Endometrium (tissue), 2 donors: ENCODE measurements at regions not wholly inside any gene's neighbourhood (a gene's known extent, or its start where the extent isn't known, plus 50 kb on each side); places are given as distances from the start of the nearest gene placed in this dataset.
A peak's percentile ranks its signal among the peaks of the same experiment; 100 is the strongest.

Experiments used
- FAIRE-seq: peaks from 2 replicates; lab custom pipeline; 2012; peaks lifted over from hg19 to GRCh38; lab: Jason Lieb, UNC
- donor health status: control.
- donor health status: control.

DNA sequence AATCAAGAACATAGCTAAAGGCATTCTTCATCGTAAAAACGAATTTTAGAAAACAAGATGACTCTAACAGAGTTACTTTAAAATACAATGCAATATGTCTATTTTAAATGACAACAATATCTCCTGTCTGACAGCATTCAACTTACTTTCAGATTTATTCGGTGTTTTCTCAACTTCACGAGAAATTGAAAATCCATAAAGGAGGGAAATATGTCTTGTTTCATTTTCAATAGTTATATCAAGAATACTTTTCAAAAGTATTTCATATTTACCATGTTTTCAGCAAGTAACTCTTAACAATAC, 254.8 kb downstream of the DAD1 start:
- no peak for FAIRE-seq

DNA sequence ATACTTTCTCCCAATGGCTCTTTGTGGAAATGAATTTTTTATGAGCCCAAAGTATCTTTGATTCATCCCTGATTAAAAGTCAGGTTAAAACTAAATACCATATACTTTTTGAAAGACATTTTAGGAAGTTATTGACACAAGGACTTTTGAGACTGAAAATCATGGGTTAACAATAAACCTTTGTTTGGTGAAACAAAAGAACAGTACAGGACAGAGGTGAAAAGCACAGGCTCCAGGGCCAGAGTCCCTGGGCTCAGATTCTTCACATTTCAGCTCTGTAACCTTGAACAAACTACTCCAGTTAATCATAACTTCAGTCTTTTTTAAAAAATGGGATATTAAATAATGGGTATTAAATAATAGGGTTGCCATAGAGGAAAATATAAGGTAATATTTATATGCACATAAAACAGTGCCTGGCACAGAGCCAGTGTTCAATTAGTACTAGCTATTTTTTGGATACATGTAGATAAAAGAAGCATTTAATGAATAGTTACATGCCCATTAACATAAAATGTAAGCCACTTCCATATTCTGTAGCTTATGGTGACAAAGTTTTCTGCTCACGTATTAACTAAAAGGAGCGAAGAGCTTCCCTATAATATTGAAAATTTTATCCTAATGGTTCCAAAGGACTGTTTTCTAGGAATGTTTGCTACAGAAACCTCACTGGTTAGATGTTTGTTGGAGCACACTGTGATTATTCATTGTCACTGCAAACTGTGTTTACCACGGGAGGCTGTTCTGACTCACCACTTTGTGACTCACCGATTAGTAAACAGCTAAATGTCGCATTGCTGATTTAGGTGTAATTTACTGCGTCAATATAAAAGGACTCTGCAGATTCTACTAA, 255.4 kb downstream of the DAD1 start:
- no peak for FAIRE-seq

DNA sequence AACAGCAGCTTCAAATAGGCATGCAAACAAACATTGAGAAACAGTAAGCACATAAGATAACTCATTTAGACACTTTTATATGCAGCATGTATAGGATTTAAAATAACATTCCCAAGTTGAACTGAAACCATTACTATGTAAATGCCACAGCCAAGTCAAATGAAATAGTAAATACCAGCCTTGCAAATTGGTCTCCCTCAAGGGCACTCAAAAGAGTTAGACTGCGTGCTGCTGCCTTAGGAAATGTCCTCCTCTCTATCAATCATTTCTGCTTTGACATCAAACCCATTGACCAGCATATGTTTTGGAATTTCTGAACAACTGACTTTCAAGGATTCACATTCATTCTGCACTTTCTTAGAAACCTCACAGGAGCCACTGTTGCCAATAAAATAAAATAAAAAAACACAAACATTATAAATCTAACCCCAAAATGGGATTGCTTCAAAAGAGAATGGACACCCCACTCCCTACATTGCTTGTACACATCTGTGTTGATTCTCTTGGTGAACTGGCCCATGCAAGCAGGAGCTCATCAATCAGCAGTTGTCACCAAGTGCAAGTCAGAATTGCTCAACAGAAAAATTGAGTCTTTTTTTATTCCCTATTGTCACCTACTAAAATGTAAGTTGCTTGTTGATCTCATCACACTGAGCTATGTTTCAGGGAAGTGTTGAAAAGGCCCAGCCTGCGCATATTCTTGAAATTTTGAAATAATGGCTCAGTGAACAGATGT, 256.2 kb downstream of the DAD1 start:
- FAIRE-seq: no peak

DNA sequence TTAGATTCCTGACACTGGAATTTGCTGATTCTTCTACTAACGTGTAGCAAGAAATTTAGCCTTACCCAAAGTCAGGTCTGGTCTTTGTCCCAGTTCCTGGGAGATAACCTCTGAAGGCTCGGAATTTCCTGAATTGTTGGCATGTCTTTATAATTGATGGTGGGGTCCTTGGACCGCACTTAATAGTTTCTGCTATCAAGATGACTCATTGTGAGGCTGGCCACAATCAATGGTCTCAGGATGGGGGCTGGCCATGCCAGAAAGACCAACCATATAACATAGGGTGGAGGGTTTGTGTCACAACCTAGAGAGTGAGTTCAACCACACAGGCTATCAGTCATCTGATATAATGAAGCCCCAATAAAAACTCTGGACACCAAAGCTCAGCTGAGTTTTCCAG, 259.7 kb downstream of the DAD1 start:
- no peak for FAIRE-seq

DNA sequence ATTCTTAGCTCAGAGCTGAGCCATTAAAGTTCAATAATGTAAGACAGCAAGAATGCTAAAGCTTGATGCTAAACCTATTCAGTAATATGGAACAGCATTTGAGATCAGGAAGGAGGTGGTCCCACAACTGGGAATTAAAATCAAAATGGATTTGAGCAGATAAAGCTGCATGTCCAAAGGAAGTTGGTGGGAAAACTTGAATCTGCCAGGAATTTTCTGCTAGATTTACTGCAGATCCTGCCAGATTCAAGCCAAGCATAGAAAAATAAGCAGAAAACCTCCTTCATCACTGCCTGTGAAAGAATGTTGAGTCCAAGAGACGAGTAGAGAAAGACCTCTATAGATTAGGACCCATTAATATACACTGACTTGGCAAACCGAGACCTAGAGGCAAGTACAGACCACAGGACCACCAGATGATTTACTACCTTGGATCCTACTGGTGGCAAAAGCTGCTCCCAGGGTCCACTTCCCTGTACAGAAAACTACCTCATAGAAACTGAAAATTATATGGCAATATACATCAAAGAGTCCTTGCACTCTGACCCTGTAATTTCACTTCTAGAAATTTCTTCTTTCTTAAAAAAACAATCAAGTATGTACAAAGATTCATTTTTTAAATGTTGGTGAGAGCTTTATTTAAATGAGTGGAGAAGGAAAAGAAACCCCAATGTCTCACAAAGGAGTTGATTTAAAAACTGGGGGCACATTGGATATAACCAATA, 263.2 kb downstream of the DAD1 start:
- FAIRE-seq: no peak

DNA sequence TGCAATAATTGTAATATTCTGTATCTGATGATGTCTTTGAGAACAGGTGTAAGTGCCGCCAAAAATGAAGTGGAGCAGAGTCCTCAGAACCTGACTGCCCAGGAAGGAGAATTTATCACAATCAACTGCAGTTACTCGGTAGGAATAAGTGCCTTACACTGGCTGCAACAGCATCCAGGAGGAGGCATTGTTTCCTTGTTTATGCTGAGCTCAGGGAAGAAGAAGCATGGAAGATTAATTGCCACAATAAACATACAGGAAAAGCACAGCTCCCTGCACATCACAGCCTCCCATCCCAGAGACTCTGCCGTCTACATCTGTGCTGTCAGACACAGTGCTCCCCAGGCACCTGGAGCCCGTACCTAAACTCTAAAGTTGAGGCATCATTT, 268.7 kb downstream of the DAD1 start:
- no peak for FAIRE-seq

DNA sequence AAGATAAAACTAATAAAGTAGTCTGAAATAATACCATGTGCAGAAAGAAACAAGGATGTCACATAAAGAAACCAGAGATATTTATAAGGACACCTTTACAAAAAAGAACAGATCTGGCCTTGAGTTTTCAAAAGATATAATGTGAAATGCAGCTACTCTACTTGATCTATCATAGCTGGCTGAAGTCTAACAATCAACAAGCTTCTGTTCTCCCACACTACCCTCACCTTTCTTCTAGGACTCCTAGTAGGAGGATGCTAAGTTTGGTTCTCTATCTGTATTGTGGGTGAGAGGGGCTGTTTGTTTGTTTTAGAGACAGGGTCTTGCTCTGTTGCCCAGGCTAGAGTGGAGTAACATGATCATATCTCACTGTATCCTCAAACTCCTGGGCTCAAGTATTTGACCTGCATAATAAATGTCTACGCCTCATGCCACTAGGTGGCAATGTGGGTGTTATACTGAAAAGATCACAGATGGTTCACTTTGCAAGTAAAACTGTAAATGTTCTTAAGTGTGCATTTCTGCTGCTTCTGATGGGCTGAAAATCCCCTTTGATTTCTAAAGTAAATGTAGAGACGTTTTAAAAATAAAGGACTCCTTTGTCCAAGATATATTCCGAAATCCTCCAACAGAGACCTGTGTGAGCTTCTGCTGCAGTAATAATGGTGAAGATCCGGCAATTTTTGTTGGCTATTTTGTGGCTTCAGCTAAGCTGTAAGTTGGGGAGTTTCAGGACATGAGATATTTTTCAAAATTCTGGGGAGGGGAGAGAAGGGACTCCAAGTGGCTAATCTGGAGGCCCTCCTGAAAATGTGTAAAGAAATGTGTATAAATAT, 269.3 kb downstream of the DAD1 start:
- peak; percentile 62 for FAIRE-seq

DNA sequence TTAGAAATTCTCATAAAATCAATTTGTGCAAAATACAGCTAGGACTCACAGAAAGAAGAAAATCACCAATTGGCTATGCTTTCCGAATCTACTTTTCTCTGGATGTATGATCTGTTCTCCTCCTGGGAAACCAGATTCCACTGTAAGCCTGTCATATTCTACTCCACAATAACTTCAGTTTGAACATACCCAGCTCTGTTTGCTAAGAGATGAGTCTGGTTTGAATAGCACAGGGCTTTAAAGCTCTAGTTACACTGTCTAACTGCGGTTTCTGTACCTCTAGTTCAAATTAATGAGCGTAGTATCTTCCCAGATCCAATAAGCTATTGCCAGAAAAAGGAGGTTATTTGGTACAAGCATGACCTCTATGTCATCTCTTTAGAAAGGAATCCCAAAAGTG, 270.1 kb downstream of the DAD1 start:
- FAIRE-seq: no peak

DNA sequence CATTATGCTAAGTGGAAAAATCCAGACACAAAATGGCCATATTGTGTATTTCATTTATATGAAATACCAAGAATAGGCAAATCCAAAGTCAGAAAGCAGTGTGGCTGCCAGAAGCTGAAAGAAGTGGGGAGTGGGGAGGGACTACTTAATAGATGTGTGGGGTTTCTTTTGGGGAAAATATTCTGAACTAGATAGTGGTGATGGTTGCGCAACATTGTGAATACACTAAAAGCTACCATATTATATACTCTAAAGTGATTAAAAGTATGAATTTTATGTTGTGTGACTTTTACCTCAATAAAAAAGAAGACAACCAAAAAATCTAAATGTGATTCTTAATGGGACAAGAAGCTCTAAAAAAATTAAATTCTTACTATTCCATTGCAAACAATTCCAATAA, 272.6 kb downstream of the DAD1 start:
- FAIRE-seq: no peak

DNA sequence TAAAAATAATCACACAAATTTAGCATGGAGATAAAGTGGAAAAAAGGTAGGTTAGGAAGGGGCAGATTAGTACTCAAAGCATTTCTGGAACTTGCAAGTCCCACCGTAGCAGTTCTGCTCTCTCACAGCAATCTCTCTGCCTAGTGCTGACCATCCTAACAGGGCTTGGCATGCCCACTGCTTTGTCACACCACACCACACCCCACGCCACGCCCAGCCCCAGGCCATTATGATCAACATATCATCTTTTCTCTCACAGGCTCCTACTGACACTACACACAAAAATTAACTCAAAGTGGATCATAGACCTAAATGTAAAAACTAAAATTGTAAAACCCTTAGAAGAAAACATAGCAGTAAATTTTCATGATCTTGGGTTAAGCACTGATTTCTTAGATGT, 273.7 kb downstream of the DAD1 start:
- no peak for FAIRE-seq

DNA sequence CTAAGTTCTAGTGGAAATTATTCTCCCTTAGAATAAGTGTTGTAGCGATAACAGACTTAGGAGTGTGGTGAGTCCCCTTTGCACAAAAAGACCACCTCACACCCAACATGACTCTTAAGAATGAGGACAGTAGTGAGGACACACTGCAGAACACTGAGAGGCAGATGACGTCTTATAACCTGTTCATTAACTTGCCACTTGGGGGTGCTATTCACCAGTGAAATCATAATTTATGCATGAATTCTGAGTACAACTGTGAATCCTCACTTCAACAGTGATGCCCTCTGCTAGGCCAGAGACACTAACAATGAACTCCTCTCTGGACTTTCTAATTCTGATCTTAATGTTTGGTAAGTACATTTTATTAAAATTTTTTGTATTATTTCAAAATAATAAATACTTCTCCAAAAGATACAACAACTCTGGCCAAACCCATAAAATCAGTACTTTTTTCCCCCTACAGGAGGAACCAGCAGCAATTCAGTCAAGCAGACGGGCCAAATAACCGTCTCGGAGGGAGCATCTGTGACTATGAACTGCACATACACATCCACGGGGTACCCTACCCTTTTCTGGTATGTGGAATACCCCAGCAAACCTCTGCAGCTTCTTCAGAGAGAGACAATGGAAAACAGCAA, 274.7 kb downstream of the DAD1 start:
- FAIRE-seq: peak; percentile 50

DNA sequence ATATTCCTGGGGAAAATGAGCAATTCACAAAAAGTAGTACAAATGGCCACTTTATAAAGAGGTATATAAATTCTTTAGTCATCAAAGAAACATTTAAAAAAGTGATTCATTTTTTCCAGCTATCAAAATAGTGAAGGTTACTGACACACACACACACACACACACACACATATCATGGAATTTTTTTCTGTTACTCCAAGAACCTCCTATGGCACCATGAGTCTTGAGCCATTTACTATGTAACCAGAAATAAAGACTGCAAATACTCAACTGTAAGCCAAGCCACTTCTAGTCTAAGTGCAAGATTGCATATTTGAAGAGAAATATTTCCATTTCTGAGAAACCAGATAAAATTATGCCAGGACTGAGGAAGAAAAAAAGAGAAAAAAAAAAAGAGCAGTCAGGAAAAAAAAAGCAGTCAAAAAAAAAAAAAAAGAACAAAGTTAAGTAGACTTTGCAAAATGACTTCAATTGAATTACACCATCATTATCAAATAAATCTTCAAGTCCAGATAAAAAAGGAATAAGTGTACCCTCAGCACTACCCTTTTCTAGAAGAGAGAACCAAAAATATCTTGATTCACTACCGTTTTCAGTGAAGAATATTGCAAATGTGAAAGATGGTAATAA, 275.7 kb downstream of the DAD1 start:
- no peak for FAIRE-seq

DNA sequence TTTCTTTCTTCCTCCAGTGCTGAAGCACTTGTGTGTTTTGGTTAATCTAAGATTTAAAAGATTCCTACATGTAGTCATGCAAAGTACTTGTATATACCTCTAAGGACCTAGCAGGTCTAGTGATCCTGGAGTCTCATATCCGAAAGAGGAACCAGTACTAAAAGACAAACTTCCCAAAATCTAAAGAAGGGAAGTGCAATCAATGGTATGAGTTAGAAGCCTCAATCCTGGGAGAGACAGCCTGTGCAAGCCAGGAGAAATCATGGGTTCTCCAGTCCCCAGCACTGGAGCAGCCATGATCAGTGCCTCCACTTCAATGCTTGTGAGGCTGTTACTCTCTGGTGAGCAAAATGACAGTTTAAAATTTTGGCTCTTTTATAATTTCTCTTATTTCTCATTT, 277.4 kb downstream of the DAD1 start:
- no peak for FAIRE-seq

DNA sequence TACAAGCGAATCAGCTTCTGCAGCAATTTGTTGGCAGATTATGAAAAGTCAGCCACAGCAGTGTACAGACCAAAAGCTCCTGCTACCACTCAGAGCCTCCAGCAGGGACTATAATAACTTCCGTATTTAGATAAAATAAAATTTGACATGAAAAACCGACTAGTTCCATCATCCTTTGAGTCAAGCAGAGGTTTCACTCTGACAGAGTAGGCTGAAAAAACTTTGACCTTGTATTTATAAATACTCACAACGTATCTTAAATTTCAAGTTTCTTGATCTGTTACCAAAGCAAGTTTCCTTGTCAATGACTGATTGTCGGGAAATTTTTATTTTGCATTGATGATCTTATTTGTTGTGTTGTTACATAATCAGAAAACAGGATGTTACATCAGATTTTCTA, 283.4 kb downstream of the DAD1 start:
- FAIRE-seq: no peak

DNA sequence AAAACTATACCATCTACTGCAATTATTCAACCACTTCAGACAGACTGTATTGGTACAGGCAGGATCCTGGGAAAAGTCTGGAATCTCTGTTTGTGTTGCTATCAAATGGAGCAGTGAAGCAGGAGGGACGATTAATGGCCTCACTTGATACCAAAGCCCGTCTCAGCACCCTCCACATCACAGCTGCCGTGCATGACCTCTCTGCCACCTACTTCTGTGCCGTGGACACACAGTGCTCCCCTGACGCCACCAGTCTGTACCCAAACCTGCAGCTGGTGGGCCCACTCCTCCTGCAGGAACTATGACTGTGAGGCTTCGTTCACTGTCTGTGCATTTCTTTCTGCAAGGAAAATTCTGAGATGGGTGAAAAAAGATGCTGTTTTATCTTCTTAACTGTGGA, 284.7 kb downstream of the DAD1 start:
- no peak for FAIRE-seq

DNA sequence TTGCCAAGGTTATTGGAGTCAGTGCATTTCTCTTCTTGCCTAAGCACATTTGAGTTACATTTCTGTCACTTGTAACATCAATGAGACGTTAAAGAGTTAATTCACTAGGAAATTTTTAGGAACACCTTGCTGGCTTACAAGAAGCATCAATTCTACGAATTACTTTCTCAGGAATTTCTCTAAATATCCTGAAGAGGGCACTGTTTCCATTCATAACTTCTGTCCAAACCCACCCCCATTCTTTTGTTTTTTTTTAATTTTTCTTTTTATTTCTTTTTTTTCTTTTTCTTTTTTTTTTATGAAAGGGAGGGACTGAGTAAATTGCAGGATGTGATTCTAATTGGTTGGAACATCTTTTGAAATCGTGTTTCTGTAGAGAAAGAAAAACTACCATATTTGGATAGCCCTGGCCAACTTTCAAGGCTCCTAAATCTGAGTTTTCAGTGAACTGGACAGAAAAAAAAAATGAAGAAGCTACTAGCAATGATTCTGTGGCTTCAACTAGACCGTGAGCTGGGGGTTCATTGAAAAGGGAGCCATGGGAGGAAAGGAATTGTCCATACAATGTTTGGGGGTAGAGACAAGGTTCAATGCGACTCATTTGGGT, 285.3 kb downstream of the DAD1 start:
- FAIRE-seq: peak; percentile 84

DNA sequence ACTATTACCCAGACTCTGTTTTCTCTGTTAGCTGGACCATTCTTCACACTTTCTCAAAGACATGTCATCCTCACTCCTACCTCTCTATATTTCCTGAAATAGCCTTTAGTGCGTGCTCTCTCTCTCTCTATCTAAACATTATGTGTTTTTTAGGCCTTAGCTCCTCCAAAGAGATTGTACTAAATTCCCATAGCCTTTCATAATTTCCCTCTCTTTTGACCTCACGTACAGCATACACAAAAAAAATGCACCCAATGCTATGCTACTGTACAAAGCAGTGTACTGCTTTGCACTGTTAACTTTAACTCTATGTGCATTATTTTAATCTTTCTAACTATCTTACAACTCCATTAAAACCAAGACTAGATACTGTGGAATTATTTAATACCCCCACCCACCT, 288.4 kb downstream of the DAD1 start:
- FAIRE-seq: no peak

DNA sequence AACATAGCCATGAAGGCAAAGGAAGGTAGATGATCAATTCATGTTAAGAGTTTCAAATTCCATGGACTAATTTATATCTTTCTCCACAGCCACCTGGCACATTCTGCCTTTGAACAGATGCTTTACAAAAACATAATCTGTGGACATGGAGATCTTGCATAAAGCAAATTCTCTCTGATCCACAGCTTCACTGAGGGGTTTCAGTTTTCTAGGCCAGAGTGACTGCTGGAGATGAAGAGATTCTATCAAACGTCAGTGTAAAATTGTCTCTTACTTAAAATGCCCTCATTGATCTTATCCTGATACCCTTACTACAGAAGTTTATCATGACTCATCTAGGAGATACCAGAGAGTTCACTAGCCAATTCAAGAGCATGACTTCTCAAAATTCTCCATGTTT, 291.6 kb downstream of the DAD1 start:
- no peak for FAIRE-seq

DNA sequence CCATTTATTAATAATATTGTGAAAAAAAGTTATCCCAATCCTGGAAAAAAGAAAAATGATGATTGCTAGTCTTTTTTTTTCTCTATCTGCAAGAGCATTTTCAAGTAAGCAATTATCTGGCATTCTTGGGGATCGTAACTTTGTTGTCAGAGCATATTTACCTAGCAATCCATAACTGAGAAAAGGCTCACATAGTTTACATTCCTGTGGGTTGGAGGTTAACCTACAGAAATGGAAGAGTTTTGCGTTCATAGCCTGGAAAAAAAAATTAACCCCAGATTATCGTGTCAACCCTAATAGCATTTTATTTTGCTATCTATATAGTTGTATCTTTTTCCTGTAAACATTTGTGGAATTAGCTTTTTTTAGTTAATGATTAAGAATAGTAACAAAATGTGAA, 292.3 kb downstream of the DAD1 start:
- FAIRE-seq: peak; percentile 29

DNA sequence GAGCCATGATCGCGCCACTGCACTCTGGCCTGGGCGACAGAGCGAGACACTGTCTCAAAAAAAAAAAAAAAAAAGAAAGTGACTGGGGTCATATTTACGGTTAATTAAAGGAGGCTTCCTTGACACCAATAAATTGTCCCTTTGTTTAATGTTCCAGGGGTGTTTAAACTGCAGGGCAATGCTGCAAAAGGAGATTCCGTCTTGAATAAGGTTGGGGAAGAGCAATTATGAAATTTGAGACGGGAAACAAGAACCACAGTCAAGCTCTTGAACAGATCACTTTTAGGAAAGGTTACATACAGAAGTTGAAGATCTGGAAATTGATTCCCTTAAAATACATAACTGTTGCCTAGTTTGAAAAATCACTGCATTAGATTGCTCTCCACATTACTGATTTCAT, 292.9 kb downstream of the DAD1 start:
- FAIRE-seq: no peak

DNA sequence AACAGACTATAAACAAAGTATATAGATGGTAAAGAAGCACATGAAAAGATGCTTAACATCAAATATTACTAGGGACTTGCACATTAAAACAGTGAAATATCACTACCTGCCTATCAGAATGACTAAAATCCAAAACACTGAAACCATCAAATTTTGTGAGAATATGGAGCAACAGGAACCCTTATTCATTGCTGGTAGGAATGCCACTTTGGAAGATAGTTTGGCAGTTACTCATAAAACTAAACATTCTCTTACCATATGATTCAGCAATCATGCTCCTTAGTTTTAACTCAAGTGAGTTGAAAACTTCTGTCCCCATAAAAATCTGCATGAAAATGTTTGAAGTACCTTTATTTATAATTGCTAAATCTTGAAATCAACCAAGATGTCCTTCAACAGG, 297.6 kb downstream of the DAD1 start:
- FAIRE-seq: no peak
